AG04450 (cell line): ENCODE measurements at regions not wholly inside any gene's neighbourhood (a gene's known extent, or its start where the extent isn't known, plus 50 kb on each side); places are given as distances from the start of the nearest gene placed in this dataset.

Experiments
- CTCF ChIA-PET: fragments of 300-600, 350-600 bp; formaldehyde crosslinking; extraction: SDS; loops from one replicate; lab custom pipeline; 2022; ENCODE audit warnings: antibody characterized with exemption, inconsistent platforms; lab: Charles Lee
- POLR2A ChIA-PET: fragments of 350-600 bp; formaldehyde crosslinking; extraction: SDS; loops from one replicate; lab custom pipeline; 2021; ENCODE audit warnings: antibody characterized with exemption, inconsistent platforms; lab: Yijun Ruan, JAX
- DNase-seq: peaks from one replicate; pipeline ENCODE4 v3.0.0-alpha.2; 2011; ENCODE audit warnings: low read depth, low spot score
- H3K27ac ChIP-seq: one replicate; pipeline ENCODE4 v1.5.1; 2012; ENCODE audit warnings: low read depth, low read length, control low read depth
- H3K27me3 ChIP-seq: one replicate; pipeline ENCODE4 v1.6.0; 2012; ENCODE audit warnings: low read length; ENCODE audit not compliant: control insufficient read depth, insufficient read depth
- H3K4me3 ChIP-seq: 2 replicates; pipeline ENCODE4 v1.5.1; 2011; ENCODE audit warnings: mild to moderate bottlenecking, low read depth, low read length, control low read depth
- H3K9me3 ChIP-seq: 2 replicates; pipeline ENCODE4 v1.5.1; 2012; ENCODE audit warnings: low read length; ENCODE audit not compliant: control insufficient read depth, insufficient read depth
- CTCF ChIP-seq: IDR thresholded peaks from 2 replicates; pipeline ENCODE4 v1.5.1; 2011; ENCODE audit warnings: low read depth, low read length, control low read depth, inconsistent platforms

DNA sequence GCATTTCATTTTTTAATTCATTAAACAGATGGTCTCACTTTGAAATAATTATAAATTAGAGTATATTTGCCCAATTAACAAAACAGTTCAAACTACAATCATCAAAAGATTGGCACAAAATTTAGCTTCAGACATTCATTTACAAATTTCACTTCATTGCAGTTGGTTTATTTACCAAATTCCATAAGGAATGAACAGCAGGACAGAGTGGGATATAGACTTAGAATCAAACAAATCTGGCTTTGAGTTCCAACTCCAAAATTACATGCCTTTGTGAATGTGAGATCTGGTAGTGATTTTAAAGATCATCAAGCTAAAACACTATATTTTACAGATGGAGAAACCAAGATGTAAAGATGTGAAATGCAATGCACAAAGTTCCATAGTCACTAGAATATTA, 310.7 kb upstream of the CNTN5 start:
- no peaks in the 10 kb centered on the region for H3K27me3 ChIP-seq
- CTCF ChIA-PET: interaction anchor here (0.7 kb wide), 1 partner anchor 180 kb away, joined by 3 read pairs; no protein-coding TSS in a partner anchor
- POLR2A ChIA-PET: no interaction called here
- H3K27ac ChIP-seq: no peak overlapping the region
- H3K4me3 ChIP-seq: no peak overlapping the region
- no peak for DNase-seq
- TF ChIP-seq CTCF: no peak
- peaks cover 9% of the 10 kb centered on the region for H3K9me3 ChIP-seq

GRCh38 chr11:98710986-98711385, 309.8 kb upstream of the CNTN5 start:
- ChIA-PET CTCF (no interaction called here), POLR2A (no interaction called here)
- Histone ChIP-seq H3K4me3 (no peak overlapping the region), H3K27me3 (no peaks in the 10 kb centered on the region), H3K27ac (no peak overlapping the region), H3K9me3 (peaks cover 8% of the 10 kb centered on the region)
- no peak for DNase-seq
- no peak for TF ChIP-seq CTCF

DNA sequence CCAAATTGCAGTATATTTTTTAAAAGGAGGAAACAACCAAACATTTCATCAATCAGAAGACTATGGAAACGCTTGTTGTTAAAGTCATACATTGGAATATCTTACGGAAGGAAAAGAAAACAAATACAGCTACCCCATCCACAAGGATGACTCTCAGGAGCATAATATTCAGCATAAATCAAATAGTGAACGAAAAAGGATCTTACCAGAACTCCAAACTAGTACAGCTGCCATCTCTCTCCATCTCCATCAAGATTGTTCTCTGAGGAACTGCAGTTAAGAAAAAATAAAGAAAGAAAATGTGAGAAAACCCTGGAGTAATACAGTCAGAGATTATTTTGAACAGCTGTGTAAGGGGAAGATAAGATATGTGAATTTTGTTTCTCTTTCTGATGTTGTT, 299.8 kb upstream of the CNTN5 start:
- DNase-seq: no peak
- no peak for TF ChIP-seq CTCF
- CTCF ChIA-PET: no interaction called here
- peaks cover 9% of the 10 kb centered on the region for H3K9me3 ChIP-seq
- no peak overlapping the region for H3K27ac ChIP-seq
- no peaks in the 10 kb centered on the region for H3K27me3 ChIP-seq
- H3K4me3 ChIP-seq: no peak overlapping the region
- POLR2A ChIA-PET: no interaction called here

GRCh38 chr11:98725471-98725870, 295.3 kb upstream of the CNTN5 start:
- Histone ChIP-seq H3K9me3 (peaks cover 3% of the 10 kb centered on the region), H3K27ac (no peak overlapping the region), H3K4me3 (no peak overlapping the region), H3K27me3 (no peaks in the 10 kb centered on the region)
- no peak for DNase-seq
- no peak for TF ChIP-seq CTCF
- CTCF ChIA-PET: no interaction called here
- POLR2A ChIA-PET: no interaction called here

- Histone ChIP-seq H3K27me3 (no peaks in the 10 kb centered on the region), H3K27ac (no peak overlapping the region), H3K9me3 (peaks cover 13% of the 10 kb centered on the region), H3K4me3 (no peak overlapping the region)
- TF ChIP-seq CTCF: no peak
- DNase-seq: no peak
- ChIA-PET POLR2A (no interaction called here), CTCF (no interaction called here)
Measured at GRCh38 chr11:98728421-98728820, 292.3 kb upstream of the CNTN5 start.
